ENCODE measurements at regions not wholly inside any gene's neighbourhood (a gene's known extent, or its start where the extent isn't known, plus 50 kb on each side); places are given as distances from the start of the nearest gene placed in this dataset.

DNA sequence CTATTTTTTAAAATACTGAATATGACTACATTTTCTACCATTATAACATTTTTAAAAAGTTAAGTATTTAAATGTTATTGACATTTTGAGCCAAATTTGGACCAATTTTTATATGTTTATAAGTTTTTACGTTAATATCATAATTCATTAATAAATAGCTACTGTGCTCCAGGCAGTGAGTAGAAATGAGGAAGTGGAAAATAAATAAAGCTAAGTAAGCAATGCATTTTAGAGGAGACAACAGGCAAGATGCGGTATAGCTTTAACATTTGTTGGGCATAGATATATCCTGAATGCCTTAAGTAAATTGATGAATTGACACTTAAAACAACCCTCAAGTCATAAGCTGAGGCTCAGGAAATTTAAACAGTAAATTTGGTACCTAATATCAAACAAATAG lies 474.8 kb downstream of the PCDH10 start:
- TF ChIP-seq, protein P1, sequence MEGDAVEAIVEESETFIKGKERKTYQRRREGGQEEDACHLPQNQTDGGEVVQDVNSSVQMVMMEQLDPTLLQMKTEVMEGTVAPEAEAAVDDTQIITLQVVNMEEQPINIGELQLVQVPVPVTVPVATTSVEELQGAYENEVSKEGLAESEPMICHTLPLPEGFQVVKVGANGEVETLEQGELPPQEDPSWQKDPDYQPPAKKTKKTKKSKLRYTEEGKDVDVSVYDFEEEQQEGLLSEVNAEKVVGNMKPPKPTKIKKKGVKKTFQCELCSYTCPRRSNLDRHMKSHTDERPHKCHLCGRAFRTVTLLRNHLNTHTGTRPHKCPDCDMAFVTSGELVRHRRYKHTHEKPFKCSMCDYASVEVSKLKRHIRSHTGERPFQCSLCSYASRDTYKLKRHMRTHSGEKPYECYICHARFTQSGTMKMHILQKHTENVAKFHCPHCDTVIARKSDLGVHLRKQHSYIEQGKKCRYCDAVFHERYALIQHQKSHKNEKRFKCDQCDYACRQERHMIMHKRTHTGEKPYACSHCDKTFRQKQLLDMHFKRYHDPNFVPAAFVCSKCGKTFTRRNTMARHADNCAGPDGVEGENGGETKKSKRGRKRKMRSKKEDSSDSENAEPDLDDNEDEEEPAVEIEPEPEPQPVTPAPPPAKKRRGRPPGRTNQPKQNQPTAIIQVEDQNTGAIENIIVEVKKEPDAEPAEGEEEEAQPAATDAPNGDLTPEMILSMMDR (IDR thresholded peaks at IDR 0.05; ENCODE audit: insufficient read depth, low read depth, low read length, missing control alignments), result no peak
- no peak for DNase-seq (ENCODE audit: low read depth)
- H3K4me3 ChIP-seq (ENCODE audit: low read length), result no peak overlapping the region

DNA sequence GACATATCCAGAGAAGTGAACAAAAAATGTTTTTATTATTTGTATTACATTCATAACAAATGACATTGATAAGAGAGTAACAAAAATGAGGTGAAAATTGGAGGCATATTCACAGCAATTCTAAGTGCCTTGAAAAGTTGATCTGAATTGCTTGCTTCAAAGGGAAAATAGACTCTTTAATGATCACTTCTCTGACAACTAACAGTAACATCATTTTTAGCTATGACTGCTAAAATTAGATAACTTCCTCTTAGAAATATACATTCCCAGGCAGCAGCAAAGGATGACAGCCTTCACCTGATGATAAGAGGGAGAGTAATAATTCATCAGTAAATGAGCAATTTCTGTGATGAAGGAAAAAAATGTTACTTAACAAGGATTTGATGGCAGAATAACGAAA lies 472.5 kb downstream of the PCDH10 start:
- TF ChIP-seq, protein P1 (IDR thresholded peaks at IDR 0.05; ENCODE audit: insufficient read depth, low read depth, low read length, missing control alignments), result no peak
- no peak overlapping the region for H3K4me3 ChIP-seq (ENCODE audit: low read length)
- no peak for DNase-seq (ENCODE audit: low read depth)

DNA sequence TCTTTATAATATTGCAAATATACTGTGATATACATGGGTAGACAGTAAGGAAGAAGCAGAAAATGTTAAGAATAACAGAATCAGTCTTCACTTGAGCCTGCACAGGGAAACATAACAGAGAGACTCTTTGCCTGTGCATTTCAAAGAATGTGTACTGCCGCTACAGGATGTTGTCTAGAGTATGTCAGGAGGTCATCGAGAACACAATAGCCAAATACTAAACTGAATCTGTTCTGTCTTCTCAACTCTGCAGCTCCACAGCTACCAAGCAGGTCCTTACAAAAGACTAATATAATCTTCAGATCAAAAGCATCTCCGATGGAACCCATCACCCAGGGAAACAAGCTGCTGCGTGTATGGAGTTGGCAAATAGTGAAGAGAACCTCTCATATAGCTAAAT lies 471.5 kb downstream of the PCDH10 start:
- TF ChIP-seq, protein P1 (IDR thresholded peaks at IDR 0.05; ENCODE audit: insufficient read depth, low read depth, low read length, missing control alignments), result no peak
- no peak for DNase-seq (ENCODE audit: low read depth)
- no peak overlapping the region for H3K4me3 ChIP-seq (ENCODE audit: low read length)

DNA sequence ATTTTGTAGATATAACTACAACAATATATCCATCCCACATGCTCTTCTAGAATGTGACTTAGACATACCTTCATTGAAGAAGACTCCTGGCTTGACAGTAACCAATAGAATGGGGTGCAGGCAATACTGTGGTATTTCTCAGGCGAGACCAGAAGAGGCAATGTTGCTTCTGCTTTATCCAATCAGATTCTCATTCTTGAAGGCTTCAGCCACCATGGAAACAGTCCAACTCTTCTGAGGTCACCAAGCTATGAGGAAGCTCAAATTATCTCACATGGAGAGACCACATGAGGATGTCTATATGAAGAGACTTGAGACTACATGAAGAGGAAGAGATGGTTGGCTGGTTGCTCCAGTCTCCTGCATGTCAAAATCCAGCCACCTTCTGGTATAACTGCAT lies 469.9 kb downstream of the PCDH10 start:
- DNase-seq (ENCODE audit: low read depth), result no peak
- TF ChIP-seq, protein P1 (IDR thresholded peaks at IDR 0.05; ENCODE audit: insufficient read depth, low read depth, low read length, missing control alignments), result no peak
- no peak overlapping the region for H3K4me3 ChIP-seq (ENCODE audit: low read length)

DNA sequence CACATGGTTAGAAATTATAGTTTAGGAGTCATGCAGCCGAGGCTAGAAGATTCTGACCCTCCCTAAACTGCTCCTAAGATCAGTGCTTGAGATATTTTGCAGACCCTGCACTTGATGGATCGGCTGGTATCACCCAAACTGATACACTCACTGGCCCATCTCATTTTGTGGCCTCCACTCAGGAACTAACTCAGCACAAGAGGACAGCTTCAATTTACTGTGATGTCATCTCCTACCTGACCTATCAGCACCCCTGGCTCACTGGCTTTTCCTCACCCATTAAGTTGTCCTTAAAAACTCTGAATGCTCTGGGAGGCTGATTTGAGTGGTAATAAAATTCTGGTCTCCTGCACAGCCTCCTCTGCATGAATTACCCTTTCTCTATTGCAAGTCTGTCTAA lies 450.9 kb downstream of the PCDH10 start:
- DNase-seq (ENCODE audit: low read depth), result no peak
- TF ChIP-seq, protein P1 (IDR thresholded peaks at IDR 0.05; ENCODE audit: insufficient read depth, low read depth, low read length, missing control alignments), result no peak
- H3K4me3 ChIP-seq (ENCODE audit: low read length), result no peak overlapping the region

DNA sequence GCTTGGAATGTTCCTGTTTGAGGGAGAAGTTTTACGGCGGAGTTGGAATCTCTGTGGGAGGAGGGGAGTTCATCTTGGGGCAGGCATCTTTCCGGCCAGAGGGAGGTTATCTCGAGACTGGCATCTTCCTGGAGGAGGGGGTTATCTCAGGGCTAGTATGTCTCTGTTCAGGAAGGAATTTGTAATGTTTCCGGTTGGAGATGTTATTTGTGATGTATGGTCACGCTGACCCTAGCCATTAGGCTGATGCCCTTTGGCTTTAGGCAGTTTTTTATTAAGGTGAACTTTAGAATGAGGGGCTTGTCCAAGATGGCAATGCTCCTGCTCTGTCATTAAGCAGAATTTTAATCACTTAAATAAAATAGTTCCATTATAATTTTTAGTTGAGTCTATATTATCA lies 449.7 kb downstream of the PCDH10 start:
- no peak for DNase-seq (ENCODE audit: low read depth)
- H3K4me3 ChIP-seq (ENCODE audit: low read length), result no peak overlapping the region
- TF ChIP-seq, protein P1 (IDR thresholded peaks at IDR 0.05; ENCODE audit: insufficient read depth, low read depth, low read length, missing control alignments), result no peak

DNA sequence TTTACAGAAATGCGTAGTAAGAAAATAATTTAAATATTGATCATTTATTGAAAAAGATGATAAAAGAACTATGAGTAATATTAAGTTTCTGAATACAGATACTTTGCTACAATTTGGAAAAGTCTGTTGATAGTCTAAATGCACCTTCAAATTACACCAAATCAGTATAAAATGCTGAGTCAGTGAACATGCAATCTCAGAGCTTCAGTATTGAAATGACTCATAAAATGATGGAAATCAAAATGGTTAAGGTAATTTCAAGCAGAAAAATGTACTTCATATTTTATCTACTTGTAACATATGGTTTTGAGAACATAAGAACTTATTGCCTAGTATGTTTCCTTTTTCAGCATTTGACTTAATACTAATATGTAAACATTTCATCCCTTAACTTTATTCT lies 448.2 kb downstream of the PCDH10 start:
- no peak overlapping the region for H3K4me3 ChIP-seq (ENCODE audit: low read length)
- peak; percentile 28 for DNase-seq (ENCODE audit: low read depth)
- TF ChIP-seq, protein P1 (IDR thresholded peaks at IDR 0.05; ENCODE audit: insufficient read depth, low read depth, low read length, missing control alignments), result no peak

Data from epithelial cell of esophagus (primary cell).